HepG2 (cell line): ENCODE measurements at regions not wholly inside any gene's neighbourhood (a gene's known extent, or its start where the extent isn't known, plus 50 kb on each side); places are given as distances from the start of the nearest gene placed in this dataset.

Experiments used
- ATAC-seq: fragments of 200-7000 bp; cut with Tn5 transposase; 3 replicates; pipeline ENCODE4 v1.9.1; 2020; ENCODE audit warnings: mild to moderate bottlenecking, moderate library complexity
- BruUV-seq: library from RNA; stranded (reverse); fragments of 400-500 nt; replicated peaks from 2 replicates; lab custom pipeline; 2021; lab: Mats Ljungman, UMichigan
- CTCF ChIA-PET: fragments of 300-600 bp; formaldehyde crosslinking; extraction: SDS; loops from one replicate; lab custom pipeline; 2021; ENCODE audit warnings: low total read pairs, inconsistent platforms, low intra/inter-chr PET ratio; lab: Yijun Ruan, JAX
- POLR2A ChIA-PET: fragments of 350-600 bp; sonication (Branson Sonifier 250); formaldehyde crosslinking; loops from one replicate; lab custom pipeline; 2020; ENCODE audit warnings: antibody characterized with exemption, inconsistent platforms; lab: Yijun Ruan, JAX
- DNase-seq: peaks from one replicate; pipeline ENCODE4 v3.0.0-alpha.2; 2015; ENCODE audit warnings: low spot score
- FAIRE-seq: peaks from 3 replicates; lab custom pipeline; 2011; peaks lifted over from hg19 to GRCh38; lab: Jason Lieb, UNC
- H2AFZ ChIP-seq: one replicate; pipeline ENCODE4 v1.6.1; 2011; ENCODE audit warnings: low read length, inconsistent platforms
- H3K27ac ChIP-seq: fragments of 300-600 bp; 3 replicates; pipeline ENCODE4 v1.8.0; 2011; ENCODE audit warnings: mixed run types, mild to moderate bottlenecking, mixed read lengths, low read length, inconsistent platforms; ENCODE audit not compliant: insufficient read depth; ENCODE audit errors: extremely low read length
- H3K27me3 ChIP-seq, 2 experiments: fragments of 200-600 bp in 1 of 2; 2 replicates in 1 of 2; 3 replicates in 1 of 2; pipeline versions ENCODE4 v1.6.0 to v1.8.0; 2011; ENCODE audit warnings: low read length in 2 of 2, mild to moderate bottlenecking in 2 of 2, moderate library complexity in 2 of 2, inconsistent platforms in 1 of 2; ENCODE audit not compliant: insufficient read depth in 2 of 2, control insufficient read depth in 1 of 2
- H3K36me3 ChIP-seq, 2 experiments: fragments of 200-600 bp in 1 of 2; replicated peaks in 1 of 2; 2 replicates in 1 of 2; 3 replicates in 1 of 2; pipeline versions ENCODE4 v1.5.1 to v1.8.0; 2011; ENCODE audit warnings: low read length in 2 of 2, inconsistent platforms in 1 of 2; ENCODE audit not compliant: insufficient read depth in 2 of 2, control insufficient read depth in 1 of 2
- H3K4me1 ChIP-seq: 2 replicates; pipeline ENCODE4 v1.5.1; 2012; ENCODE audit warnings: low read length, inconsistent platforms; ENCODE audit not compliant: insufficient read depth
- H3K4me2 ChIP-seq: 2 replicates; pipeline ENCODE4 v1.6.0; 2011; ENCODE audit warnings: low read depth, low read length, inconsistent platforms
- H3K4me3 ChIP-seq, 3 experiments: fragments of 200-600 bp in 1 of 3; sonication (generic), shearing (Covaris generic) in 1 of 3; replicated peaks in 1 of 3; 2 replicates each; pipeline ENCODE4 v1.5.1; 2011 to 2016; ENCODE audit warnings: low read length in 3 of 3, inconsistent platforms in 2 of 3, low read depth in 2 of 3, mild to moderate bottlenecking in 2 of 3, control low read depth in 1 of 3, mixed read lengths in 1 of 3; ENCODE audit not compliant: insufficient read depth in 1 of 3
- H3K79me2 ChIP-seq: one replicate; pipeline ENCODE4 v1.6.1; 2011; ENCODE audit warnings: low read length, inconsistent platforms; ENCODE audit not compliant: insufficient read depth
- H3K9ac ChIP-seq: 2 replicates; pipeline ENCODE4 v1.6.0; 2011; ENCODE audit warnings: mild to moderate bottlenecking, low read depth, low read length, inconsistent platforms; ENCODE audit not compliant: insufficient read depth
- H3K9me3 ChIP-seq: 2 replicates; pipeline ENCODE4 v1.5.1; 2012; ENCODE audit warnings: mild to moderate bottlenecking, low read length
- H4K20me1 ChIP-seq: 2 replicates; pipeline ENCODE4 v1.6.0; 2011; ENCODE audit warnings: inconsistent platforms, mild to moderate bottlenecking, low read length, moderate library complexity; ENCODE audit not compliant: insufficient read depth
- ATRX ChIP-seq: sonication (generic); formaldehyde crosslinking; IDR thresholded peaks from 2 replicates; pipeline ENCODE4 v1.4.0; 2020; ENCODE audit warnings: missing genetic modification reagents, borderline replicate concordance
- BCL6 ChIP-seq: IDR thresholded peaks from 2 replicates; pipeline ENCODE4 v1.6.1; 2016; ENCODE audit warnings: missing genetic modification reagents, missing compliant biosample characterization
- CBX2 ChIP-seq, 2 experiments: fragments of 200-600 bp in 1 of 2; sonication (generic); formaldehyde crosslinking in 1 of 2; IDR thresholded peaks; 2 replicates each; pipeline versions ENCODE4 v1.7.0 to v1.8.1; 2018 to 2022; ENCODE audit warnings: low read depth in 2 of 2, low read length in 1 of 2, mild to moderate bottlenecking in 1 of 2, missing genetic modification reagents in 1 of 2
- CEBPB ChIP-seq: IDR thresholded peaks from 2 replicates; pipeline ENCODE4 v1.6.1; 2011; ENCODE audit warnings: low read depth, low read length, improper control_type of control experiment, borderline replicate concordance
- FOSL1 ChIP-seq: sonication (generic); formaldehyde crosslinking; IDR thresholded peaks from 2 replicates; pipeline ENCODE4 v1.9.0; 2021; ENCODE audit warnings: missing genetic modification reagents, borderline replicate concordance
- FOXA3 ChIP-seq: IDR thresholded peaks from 2 replicates; pipeline ENCODE4 v1.6.1; 2016; ENCODE audit warnings: missing genetic modification reagents, missing compliant biosample characterization
- HNF4A ChIP-seq: sonication (generic); formaldehyde crosslinking; IDR thresholded peaks from 2 replicates; pipeline ENCODE4 v1.4.0; 2020; ENCODE audit warnings: missing genetic modification reagents
- ISL2 ChIP-seq: sonication (generic); formaldehyde crosslinking; IDR thresholded peaks from 2 replicates; pipeline ENCODE4 v1.5.0; 2020; ENCODE audit warnings: missing genetic modification reagents
- NCOA2 ChIP-seq: sonication (generic); formaldehyde crosslinking; IDR thresholded peaks from 2 replicates; pipeline ENCODE4 v1.8.0; 2022; ENCODE audit warnings: inconsistent platforms
- NONO ChIP-seq, 2 experiments: fragments of 450-650 bp in 1 of 2; sonication (generic) in 1 of 2; formaldehyde crosslinking in 1 of 2; IDR thresholded peaks in 1 of 2; conservative IDR thresholded peaks in 1 of 2; 2 replicates each; pipeline versions ENCODE4 v1.6.1 to v1.8.0; 2017 to 2022; ENCODE audit warnings: mild to moderate bottlenecking in 1 of 2, missing genetic modification reagents in 1 of 2, moderate library complexity in 1 of 2
- PLRG1 ChIP-seq: fragments of 450-650 bp; conservative IDR thresholded peaks from 2 replicates; pipeline ENCODE4 v1.6.1; 2016
- SIN3B ChIP-seq: fragments of 150-350 bp; IDR thresholded peaks from 2 replicates; pipeline ENCODE4 v1.6.1; 2014; ENCODE audit warnings: low read length
- SMC3 ChIP-seq: IDR thresholded peaks from 2 replicates; pipeline ENCODE4 v1.6.1; 2011; ENCODE audit warnings: low read length, improper control_type of control experiment
- SOX6 ChIP-seq, 2 experiments: fragments of 450-650 bp in 1 of 2; sonication (generic) in 1 of 2; formaldehyde crosslinking in 1 of 2; IDR thresholded peaks; 2 replicates each; pipeline versions ENCODE4 v1.4.0 to v1.6.1; 2017 to 2020; ENCODE audit warnings: antibody characterized with exemption in 1 of 2, mild to moderate bottlenecking in 1 of 2, missing genetic modification reagents in 1 of 2
- SRSF9 ChIP-seq: fragments of 200-400 bp; formaldehyde crosslinking; IDR thresholded peaks from 2 replicates; pipeline ENCODE4 v1.6.1; 2018; ENCODE audit warnings: borderline replicate concordance, mild to moderate bottlenecking, low read depth, low read length; ENCODE audit not compliant: insufficient read depth, poor library complexity, severe bottlenecking
- XBP1 ChIP-seq: sonication (generic); formaldehyde crosslinking; IDR thresholded peaks from 2 replicates; pipeline ENCODE4 v1.5.0; 2020; ENCODE audit warnings: missing genetic modification reagents
- ZNF12 ChIP-seq: sonication (generic); formaldehyde crosslinking; IDR thresholded peaks from 2 replicates; pipeline ENCODE4 v1.5.0; 2020; ENCODE audit warnings: missing genetic modification reagents
- ZNF382 ChIP-seq: sonication (generic); formaldehyde crosslinking; IDR thresholded peaks from 2 replicates; pipeline ENCODE4 v1.5.0; 2020; ENCODE audit warnings: missing genetic modification reagents, mild to moderate bottlenecking, borderline replicate concordance
- WGBS: methylation state at CpG from one replicate; pipeline ENCODE4 v1.1.6; 2017; ENCODE audit warnings: low lambda C conversion rate; 5-methylcytosine and 5-hydroxymethylcytosine counted together
- in situ Hi-C: cut with HindIII; loops from 2 replicates; pipeline ENCODE4 v1.10.0; 2017; ENCODE audit warnings: low pct_unique_long_range_greater_than_20kb; ENCODE audit not compliant: extremely low pct_ligation_motif_present
- intact Hi-C: fragments of 100-400 bp; cut with micrococcal nuclease; formaldehyde crosslinking; loops from one replicate; pipeline ENCODE4 v1.10.0; 2022; ENCODE audit not compliant: unreplicated experiment
- TF ChIP-seq, protein P1 (sequence below): IDR thresholded peaks from 2 replicates; pipeline ENCODE4 v1.4.0; 2020; ENCODE audit warnings: mild to moderate bottlenecking, missing genetic modification reagents
- TF ChIP-seq, protein P2 (sequence below): sonication (generic); formaldehyde crosslinking; IDR thresholded peaks from 2 replicates; pipeline ENCODE4 v1.5.1; 2020; ENCODE audit warnings: missing genetic modification reagents, mild to moderate bottlenecking, borderline replicate concordance

DNA sequence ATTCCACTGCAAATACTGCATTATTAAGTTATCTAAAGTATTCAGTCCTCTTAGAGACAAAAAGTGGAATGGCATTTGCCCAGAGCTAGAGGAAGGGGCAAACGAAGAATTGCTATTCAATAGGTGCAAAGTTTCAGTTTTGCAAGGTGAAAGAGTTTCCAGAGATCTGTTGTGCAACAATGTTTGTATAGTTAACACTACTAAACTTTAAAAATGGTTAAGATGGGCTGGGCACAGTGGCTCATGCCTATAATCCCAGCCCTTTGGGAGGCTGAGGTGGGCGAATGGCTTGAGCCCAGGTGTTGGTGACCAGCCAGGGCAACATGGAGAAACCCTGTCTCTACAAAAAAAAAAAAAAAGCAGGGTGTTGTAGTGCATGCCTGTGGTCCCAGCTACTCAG, 102.5 kb downstream of the LUZP4 start (continued):
- TF ChIP-seq, protein P1, sequence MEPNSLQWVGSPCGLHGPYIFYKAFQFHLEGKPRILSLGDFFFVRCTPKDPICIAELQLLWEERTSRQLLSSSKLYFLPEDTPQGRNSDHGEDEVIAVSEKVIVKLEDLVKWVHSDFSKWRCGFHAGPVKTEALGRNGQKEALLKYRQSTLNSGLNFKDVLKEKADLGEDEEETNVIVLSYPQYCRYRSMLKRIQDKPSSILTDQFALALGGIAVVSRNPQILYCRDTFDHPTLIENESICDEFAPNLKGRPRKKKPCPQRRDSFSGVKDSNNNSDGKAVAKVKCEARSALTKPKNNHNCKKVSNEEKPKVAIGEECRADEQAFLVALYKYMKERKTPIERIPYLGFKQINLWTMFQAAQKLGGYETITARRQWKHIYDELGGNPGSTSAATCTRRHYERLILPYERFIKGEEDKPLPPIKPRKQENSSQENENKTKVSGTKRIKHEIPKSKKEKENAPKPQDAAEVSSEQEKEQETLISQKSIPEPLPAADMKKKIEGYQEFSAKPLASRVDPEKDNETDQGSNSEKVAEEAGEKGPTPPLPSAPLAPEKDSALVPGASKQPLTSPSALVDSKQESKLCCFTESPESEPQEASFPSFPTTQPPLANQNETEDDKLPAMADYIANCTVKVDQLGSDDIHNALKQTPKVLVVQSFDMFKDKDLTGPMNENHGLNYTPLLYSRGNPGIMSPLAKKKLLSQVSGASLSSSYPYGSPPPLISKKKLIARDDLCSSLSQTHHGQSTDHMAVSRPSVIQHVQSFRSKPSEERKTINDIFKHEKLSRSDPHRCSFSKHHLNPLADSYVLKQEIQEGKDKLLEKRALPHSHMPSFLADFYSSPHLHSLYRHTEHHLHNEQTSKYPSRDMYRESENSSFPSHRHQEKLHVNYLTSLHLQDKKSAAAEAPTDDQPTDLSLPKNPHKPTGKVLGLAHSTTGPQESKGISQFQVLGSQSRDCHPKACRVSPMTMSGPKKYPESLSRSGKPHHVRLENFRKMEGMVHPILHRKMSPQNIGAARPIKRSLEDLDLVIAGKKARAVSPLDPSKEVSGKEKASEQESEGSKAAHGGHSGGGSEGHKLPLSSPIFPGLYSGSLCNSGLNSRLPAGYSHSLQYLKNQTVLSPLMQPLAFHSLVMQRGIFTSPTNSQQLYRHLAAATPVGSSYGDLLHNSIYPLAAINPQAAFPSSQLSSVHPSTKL: 0 out of 2 replicates have a peak, but pooled peaks have one; percentile 36
- TF ChIP-seq CEBPB (peak; percentile 76; the same call in 1 of the 2 replicates), NONO (IDR thresholded peaks at IDR 0.05) (no peak), NONO (CRISPR knock-in tag; conservative IDR thresholded peaks at IDR 0.05) (0 out of 2 replicates have a peak, but pooled peaks have one; percentile 19), HNF4A (CRISPR knock-in tag) (peak; percentile 65), SOX6 (IDR thresholded peaks at IDR 0.05) (no peak), SOX6 (CRISPR knock-in tag; IDR thresholded peaks at IDR 0.05) (peak; percentile 44; the same call in 1 of the 2 replicates), BCL6 (CRISPR knock-in tag) (peak; percentile 53), NCOA2 (CRISPR knock-in tag) (0 out of 2 replicates have a peak, but pooled peaks have one; percentile 15), ATRX (CRISPR knock-in tag) (no peak), PLRG1 (no peak)

DNA sequence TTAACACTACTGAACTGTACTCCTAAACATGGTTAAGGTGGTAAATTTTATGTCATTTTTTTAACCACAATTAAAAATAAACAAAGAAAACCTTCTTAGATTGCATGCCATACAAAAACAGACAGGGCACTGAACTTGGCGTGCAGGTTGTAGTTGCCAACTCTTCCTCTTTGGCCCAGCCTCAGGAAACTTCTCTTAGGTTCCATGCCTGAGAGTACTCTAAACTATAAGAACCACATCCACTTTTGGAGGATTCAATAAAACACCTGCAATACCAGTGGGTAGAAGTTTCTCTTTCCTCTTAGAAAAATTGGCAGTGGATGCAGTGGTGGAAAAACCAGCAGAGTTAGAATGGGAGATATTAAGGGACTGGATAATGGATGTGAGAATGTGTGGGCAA, 103.4 kb downstream of the LUZP4 start:
- Histone ChIP-seq H3K27ac (no peak overlapping the region), H3K9ac (no peak overlapping the region), H2AFZ (no peak overlapping the region), H3K4me2 (no peak overlapping the region; the same call in 1 of the 2 replicates), H3K79me2 (no peaks in the 10 kb centered on the region), H3K27me3 (no peaks in the 10 kb centered on the region), H3K9me3 (no peaks in the 10 kb centered on the region), H4K20me1 (no peaks in the 10 kb centered on the region), H3K36me3 (no peaks in the 10 kb centered on the region), H3K4me3 (no peak overlapping the region), H3K4me1 (peaks cover 42% of the 10 kb centered on the region)
- ChIA-PET POLR2A (no interaction called here), CTCF (no interaction called here)
- intact Hi-C loops (loop anchor here (10.0 kb wide), 1 partner anchor 102 kb away; no protein-coding TSS in a partner anchor), in situ Hi-C loops (no loop called here)
- no TSS peak for BruUV-seq
- 73% methylated on average over 1 of the region's 1 CpG for WGBS
- FAIRE-seq (no peak), DNase-seq (no peak), ATAC-seq (no peak)
- TF ChIP-seq ZNF382 (no peak), SIN3B (no peak), XBP1 (CRISPR knock-in tag) (no peak), CBX2 (IDR thresholded peaks at IDR 0.05; ENCODE audit: low read depth, low read length) (no peak), CBX2 (CRISPR knock-in tag; IDR thresholded peaks at IDR 0.05; ENCODE audit: low read depth) (no peak), SRSF9 (no peak), ISL2 (no peak), SMC3 (no peak), FOSL1 (CRISPR knock-in tag) (no peak), FOXA3 (CRISPR knock-in tag) (no peak), ZNF12 (no peak)
- TF ChIP-seq, protein P2, sequence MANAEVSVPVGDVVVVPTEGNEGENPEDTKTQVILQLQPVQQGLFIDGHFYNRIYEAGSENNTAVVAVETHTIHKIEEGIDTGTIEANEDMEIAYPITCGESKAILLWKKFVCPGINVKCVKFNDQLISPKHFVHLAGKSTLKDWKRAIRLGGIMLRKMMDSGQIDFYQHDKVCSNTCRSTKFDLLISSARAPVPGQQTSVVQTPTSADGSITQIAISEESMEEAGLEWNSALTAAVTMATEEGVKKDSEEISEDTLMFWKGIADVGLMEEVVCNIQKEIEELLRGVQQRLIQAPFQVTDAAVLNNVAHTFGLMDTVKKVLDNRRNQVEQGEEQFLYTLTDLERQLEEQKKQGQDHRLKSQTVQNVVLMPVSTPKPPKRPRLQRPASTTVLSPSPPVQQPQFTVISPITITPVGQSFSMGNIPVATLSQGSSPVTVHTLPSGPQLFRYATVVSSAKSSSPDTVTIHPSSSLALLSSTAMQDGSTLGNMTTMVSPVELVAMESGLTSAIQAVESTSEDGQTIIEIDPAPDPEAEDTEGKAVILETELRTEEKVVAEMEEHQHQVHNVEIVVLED (CRISPR knock-in tag): no peak
